ENCODE measurements at regions not wholly inside any gene's neighbourhood (a gene's known extent, or its start where the extent isn't known, plus 50 kb on each side); places are given as distances from the start of the nearest gene placed in this dataset.
A peak's percentile ranks its signal among the peaks of the same experiment; 100 is the strongest.

- CTCF ChIA-PET: no interaction called here
Measured at GRCh38 chr5:87164409-87164808, 103.3 kb upstream of the RASA1 start.

GRCh38 chr5:87169300-87169991 lies 98.2 kb upstream of the RASA1 start:
- H3K4me3 Mint-ChIP-seq: no peak overlapping the region
- POLR2A ChIA-PET: no interaction called here
- no peaks in the 10 kb centered on the region for H3K9me3 Mint-ChIP-seq
- no peak; the same call in 1 of the 2 replicates for ATAC-seq
- no peak for DNase-seq (ENCODE audit: low spot score)
- no peaks in the 10 kb centered on the region for H3K36me3 Mint-ChIP-seq
- TF ChIP-seq ZBTB21 (CRISPR knock-in tag; IDR thresholded peaks at IDR 0.05; ENCODE audit: borderline replicate concordance) (no peak), USF2 (CRISPR knock-in tag; IDR thresholded peaks at IDR 0.05) (no peak), ELF4 (CRISPR knock-in tag; IDR thresholded peaks at IDR 0.05; ENCODE audit: low read depth) (no peak), MYBL2 (CRISPR knock-in tag; IDR thresholded peaks at IDR 0.05) (no peak), ATF2 (CRISPR knock-in tag; IDR thresholded peaks at IDR 0.05; ENCODE audit: borderline replicate concordance, low read depth) (no peak), RORB (CRISPR knock-in tag; IDR thresholded peaks at IDR 0.05) (no peak), ZNF317 (CRISPR knock-in tag; IDR thresholded peaks at IDR 0.05; ENCODE audit: borderline replicate concordance, low read depth) (no peak), ZNF532 (CRISPR knock-in tag; IDR thresholded peaks at IDR 0.05; ENCODE audit: borderline replicate concordance) (no peak), ATF6 (CRISPR knock-in tag; IDR thresholded peaks at IDR 0.05) (no peak), MAX (CRISPR knock-in tag; IDR thresholded peaks at IDR 0.05) (no peak), ZNF138 (CRISPR knock-in tag; conservative IDR thresholded peaks at IDR 0.05) (no peak), ZSCAN18 (CRISPR knock-in tag; IDR thresholded peaks at IDR 0.05) (no peak)
- CTCF ChIA-PET: no interaction called here
- no peaks in the 10 kb centered on the region for H3K27me3 Mint-ChIP-seq (ENCODE audit: low read depth)
- peaks cover 11% of the 10 kb centered on the region for H3K4me1 Mint-ChIP-seq
- no peak overlapping the region for H3K27ac Mint-ChIP-seq

More at GRCh38 chr5:87164409-87164808, 103.3 kb upstream of the RASA1 start:
- peak; percentile 47 for ATAC-seq
- Mint-ChIP-seq H3K27ac (no peak overlapping the region), H3K4me3 (no peak overlapping the region), H3K4me1 (peaks cover 20% of the 10 kb centered on the region), H3K27me3 (ENCODE audit: low read depth) (no peaks in the 10 kb centered on the region), H3K9me3 (no peaks in the 10 kb centered on the region), H3K36me3 (no peaks in the 10 kb centered on the region)
- TF ChIP-seq E2F1 (CRISPR knock-in tag; IDR thresholded peaks at IDR 0.05) (no peak), SOX15 (CRISPR knock-in tag; IDR thresholded peaks at IDR 0.05) (no peak), CBFB (CRISPR knock-in tag; IDR thresholded peaks at IDR 0.05; ENCODE audit: low read depth) (no peak), JAZF1 (CRISPR knock-in tag; IDR thresholded peaks at IDR 0.05) (no peak)
- POLR2A ChIA-PET: no interaction called here
- no peak for DNase-seq (ENCODE audit: low spot score)
